ENCODE measurements at regions not wholly inside any gene's neighbourhood (a gene's known extent, or its start where the extent isn't known, plus 50 kb on each side); places are given as distances from the start of the nearest gene placed in this dataset.
A peak's percentile ranks its signal among the peaks of the same experiment; 100 is the strongest.

DNA sequence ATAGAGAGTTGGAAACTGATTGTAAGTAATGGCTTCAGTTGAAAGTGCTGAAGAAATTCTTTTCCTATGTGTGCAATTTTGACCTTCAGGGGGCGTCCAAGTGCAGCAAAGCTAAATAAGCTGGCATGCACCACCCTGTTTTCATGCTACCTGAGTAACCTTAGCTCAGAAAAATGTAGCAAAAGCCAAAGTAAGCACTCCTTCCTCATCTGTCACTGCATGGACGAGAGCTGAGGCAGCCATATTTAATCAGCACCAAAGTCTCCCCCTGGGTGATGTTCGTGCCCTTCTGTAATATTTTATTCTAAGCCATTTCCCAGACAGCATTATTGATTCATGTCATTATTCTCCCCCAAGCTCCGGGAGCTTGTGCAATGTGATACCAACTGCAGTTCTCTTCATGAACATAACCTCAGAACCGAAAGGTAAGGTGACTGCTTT lies 123.1 kb downstream of the RPS12 start:
- peak; percentile 36 for DNase-seq (ENCODE audit: low read depth)

DNA sequence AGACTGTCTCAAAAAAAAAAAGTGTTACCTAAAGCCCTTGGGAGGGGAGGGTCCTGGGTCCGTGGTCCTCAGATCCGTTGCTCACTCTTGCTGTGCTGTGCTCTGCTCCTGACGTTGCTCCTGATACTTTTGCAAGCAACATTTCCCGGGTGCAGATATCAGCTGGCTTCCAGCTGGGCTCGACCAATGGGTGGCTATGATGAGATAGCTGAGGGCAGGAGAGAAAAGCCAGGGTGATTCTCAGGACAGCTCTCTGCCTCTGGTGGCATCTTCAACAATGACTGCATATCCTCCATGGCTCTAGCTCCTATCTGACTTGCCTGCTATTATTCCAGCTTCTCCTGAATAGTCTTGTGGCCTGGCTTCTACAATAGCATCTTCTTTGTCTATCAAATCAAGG lies 134.5 kb downstream of the RPS12 start:
- no peak for DNase-seq (ENCODE audit: low read depth)

DNA sequence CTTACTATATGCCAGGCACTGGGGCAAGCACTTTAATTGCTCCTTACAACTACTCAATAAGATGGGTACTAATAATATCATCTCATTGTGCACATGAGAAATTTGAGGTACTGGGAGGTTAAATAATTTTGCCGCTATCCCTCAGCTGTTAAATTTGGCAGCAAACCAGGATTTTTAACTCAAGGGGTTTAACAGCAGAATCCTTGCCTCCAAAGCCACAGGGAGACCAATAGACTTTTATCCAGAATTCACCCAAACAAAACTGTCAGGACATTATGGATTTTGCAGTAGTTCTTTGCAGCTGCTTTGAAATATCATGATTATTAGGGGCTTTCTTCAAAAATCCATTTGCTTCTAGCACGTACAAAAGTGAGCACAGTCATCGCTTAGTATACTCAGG lies 136.2 kb downstream of the RPS12 start:
- no peak for DNase-seq (ENCODE audit: low read depth)

DNA sequence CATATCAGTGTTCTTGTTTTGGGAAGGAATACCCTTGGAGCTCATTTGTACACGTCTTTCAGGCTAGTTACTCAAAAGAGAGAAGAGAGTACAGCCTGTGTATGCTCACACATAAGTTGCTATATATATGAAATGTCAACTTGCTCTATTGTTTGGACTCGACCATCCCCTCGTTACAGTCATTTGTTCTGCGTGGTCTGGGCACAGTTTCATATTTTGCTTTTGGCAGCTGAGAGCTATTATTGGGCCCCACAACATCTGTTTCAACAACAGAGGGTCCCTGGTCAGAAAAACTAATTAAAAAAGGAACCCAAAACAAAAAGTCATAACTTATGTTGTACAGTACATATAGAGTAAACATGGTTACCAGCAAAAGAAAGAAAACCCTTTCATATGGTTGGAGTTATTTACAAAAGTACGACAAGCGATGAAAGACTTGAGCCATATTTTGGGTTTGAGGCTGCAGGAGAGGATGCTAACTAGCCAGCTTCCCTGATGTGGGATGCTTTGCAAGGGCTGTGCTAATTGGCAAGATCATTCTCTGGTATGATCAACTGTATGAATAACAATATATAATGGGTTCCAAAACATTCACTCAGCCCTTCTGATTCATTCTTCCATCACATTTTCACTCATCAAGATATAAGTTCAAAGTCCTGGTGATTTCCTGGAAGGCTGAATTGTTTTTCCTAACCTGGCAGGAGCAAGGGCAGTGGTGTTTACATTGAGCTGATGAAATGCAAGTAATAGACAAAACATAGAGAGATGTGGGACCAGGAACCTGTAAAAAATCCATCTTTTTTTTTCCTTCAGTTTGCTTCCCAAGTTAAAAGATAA lies 137.9 kb downstream of the RPS12 start:
- DNase-seq (ENCODE audit: low read depth), result no peak

DNA sequence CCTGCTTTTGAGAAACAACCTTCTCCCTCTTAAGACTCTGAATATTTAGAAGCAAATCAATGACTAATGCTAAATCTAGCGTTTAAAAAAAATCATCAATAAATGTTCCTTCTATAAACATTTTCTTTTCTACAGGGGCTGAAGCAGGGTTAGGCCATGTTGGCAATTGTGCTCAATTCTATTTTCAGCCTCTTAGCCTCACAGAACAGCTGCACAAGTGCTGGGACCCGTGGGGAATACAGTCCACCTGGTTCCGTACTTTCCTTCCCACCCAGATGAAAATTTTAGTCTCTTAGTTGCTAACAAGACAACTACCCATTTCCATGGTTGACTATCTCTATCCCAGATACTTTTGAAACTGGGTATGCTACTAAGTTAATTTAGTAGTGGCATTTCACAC lies 138.6 kb downstream of the RPS12 start:
- no peak for DNase-seq (ENCODE audit: low read depth)

DNA sequence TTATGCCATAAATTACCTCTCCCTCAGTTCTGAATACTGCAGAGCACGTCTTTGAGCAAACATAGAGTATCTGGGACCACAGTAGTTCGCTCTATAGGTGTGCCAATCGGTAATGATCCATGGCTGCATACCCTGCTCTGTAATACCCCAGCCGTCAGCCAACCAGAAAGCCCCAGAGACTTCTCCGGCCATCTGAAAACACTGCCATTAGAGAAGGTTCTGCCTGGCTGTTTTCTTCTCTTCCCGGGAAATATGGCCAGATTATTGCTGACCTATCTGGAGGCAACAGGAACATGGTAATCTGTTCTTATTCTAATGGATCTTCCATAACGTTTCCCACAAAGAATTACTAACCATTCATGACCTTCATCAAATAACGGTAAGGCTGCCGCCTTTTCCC lies 139.9 kb downstream of the RPS12 start:
- no peak for DNase-seq (ENCODE audit: low read depth)

DNA sequence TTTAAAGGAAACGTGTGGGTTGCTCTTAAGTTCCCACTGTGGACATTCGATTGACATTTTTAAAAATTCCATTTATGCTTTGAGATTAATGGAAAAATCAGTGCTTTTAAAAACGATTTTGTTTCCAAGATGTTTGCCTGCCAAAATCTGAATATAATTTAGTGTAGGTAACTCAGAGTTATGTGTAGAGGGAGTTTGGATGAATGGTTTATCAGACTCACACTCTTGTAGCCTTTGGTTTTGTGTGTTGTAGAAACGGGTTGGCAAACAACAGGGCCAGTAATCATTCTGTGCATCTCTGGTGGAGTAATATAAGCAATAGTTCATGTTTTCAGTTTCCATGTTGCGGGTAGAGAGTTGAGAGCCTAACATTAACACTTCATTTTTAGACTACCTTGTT lies 140.6 kb downstream of the RPS12 start:
- no peak for DNase-seq (ENCODE audit: low read depth)

DNA sequence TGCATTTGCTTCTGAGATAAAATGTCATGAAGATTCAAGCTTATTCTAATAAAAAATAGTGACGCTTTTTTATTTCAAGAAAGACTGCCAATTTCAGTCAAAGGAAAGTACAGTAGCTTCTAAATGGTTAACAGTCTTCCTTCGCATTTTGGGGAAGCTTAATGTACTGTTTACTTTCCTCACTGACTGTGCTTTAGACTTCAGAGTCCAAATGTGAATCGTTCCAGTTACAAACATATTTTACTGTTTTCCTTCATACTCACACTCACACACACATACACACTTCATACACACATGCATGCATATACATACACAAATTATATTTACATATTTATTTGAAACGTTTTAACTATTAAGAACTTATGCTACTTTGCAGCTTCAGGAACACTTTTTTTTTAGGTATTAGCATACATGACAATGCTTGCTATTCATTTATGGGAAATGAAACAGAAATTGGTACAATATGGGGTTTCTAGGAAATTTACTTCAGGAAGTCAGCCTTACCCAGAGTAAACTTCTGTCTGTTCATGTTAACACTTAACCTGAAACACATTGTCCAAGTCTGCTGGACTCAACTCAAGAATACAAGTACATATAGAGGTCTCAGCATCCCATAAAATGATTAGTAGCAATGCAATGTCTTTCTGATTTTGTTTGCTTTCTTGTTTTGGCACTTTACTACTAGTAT lies 145.4 kb downstream of the RPS12 start:
- no peak for DNase-seq (ENCODE audit: low read depth)

DNA sequence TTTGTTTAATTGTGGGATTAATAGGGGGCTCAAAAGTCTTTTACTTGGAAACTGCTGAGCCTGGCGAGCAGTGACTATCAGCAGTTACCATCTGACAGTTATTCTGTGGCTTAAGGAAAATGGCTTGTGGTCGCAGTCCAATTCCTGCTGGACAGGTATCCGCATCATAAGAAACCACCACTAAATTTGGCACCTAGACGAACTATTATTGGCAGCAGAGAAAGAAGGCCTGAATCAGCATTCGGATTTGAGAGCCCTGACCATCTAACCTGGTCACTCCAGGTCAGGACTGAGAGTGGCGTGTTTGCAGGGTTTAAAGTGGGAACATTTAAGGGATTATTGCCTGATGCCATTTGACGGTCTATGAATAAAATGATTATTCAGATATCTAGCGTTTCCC lies 146.4 kb downstream of the RPS12 start:
- DNase-seq (ENCODE audit: low read depth), result no peak

DNA sequence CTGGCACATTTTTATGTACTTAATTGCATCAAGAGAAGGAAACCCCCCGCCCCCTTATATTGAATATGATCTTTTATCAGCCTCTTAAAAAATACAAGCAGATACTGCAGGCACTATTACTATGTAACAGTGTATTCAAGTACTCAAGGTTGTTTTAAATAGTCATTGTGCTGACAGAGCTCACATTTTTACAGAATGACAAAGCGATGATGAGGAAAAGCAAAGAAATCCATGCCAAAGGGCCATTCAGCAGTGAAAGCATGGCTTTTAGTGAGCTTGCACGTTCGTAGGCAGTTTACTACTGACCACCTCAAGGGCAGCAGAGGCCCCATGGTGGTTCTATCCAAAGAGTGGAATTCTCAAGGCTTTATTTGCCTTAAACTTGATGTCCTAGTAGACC lies 146.8 kb downstream of the RPS12 start:
- peak; percentile 12 for DNase-seq (ENCODE audit: low read depth)

DNA sequence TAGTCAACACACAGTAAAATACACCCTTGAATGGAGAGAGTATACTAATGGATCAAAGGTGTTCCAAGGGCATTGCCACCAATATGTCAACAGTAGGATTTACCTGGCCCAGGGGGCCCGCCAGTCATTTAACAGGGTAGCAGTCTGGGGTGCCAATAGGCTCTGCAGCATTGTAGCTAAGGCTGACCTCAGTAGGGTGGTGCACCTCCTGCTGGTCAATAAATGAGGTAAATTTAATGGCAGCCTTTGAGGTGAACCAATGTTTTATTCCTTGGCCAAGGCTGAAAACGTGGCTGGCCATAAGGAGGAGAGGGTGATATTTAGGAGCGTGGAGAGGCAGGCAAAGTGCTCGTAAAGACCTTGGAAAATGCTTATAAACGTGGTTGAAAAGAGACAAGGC lies 147.2 kb downstream of the RPS12 start:
- peak; percentile 1 for DNase-seq (ENCODE audit: low read depth)

DNA sequence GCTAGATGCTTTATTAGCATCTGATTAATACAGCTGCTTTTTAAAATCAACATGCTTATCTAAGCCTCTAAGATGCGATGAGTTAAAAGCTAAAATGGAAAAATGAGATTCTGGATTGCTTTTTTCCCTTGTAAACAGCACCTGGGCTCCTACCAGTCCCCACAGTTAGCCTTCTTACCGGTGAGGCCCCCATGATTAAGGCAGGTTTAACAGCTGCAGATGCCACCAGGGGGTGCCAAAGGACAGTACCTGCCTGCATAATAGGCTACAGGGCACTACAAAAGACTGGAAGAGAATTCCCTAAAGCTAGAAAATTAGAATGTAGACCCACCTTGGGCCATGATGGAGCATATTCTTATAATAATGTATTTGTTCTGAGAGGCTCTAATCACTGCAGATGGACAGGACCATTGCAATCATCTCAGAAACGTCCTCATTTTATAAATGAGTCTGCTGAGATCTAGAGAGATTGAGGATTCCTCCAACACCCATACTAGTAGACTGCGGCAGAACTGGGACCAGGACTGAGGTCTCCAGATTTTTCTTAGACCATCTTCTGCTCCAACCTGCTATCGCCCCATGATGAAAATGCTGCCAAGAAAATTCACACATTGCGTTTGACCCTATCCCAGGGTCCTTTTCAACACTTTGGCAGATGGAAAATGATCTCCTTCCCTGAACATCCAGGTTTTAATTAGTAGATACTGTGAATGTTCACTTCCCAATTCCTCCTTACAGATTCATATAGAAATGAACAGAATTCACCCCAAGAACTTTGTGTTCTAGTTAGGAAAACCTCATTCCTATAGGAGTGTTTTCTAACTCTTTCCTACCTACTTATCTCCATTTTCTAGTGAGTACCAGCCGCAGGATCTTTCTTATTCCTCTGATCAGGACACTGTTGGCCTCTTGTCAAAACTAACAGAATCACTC lies 148.8 kb downstream of the RPS12 start:
- peak; percentile 53 for DNase-seq (ENCODE audit: low read depth)

DNA sequence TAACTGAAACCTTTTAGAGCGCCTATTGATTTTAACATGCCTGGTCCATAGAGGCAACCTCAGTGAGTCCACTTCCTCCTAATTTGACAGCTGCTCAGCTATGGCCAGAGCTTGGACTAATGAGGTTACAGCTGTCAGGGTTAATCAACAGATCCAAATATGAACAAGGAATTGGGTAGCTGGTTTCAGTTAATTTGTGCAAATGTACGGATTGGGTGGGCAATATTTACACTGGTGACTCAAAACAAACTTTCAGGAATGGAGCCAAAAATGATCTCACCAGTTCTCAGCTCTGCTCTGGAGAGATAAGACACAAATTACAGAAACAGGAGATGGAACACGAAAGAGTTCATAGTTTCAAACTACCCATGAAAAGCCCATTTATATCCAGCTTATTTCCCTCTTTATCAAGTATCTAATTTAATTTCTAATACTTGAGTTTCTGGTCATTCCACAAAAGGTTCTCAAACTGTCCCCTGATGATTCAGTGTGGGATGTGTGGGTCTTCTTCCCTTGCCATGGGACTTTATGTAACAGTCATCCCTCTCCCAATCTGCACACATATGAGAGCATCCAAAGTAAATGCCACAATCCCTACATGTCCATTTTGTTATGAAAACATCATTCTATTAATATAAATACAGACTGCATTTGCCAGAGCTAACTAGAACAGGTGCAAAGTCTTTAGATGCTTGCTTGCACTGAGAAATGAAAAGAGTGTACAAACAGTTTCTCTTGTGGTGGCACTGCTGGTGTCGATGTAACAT lies 149.9 kb downstream of the RPS12 start:
- peak; percentile 42 for DNase-seq (ENCODE audit: low read depth)

DNA sequence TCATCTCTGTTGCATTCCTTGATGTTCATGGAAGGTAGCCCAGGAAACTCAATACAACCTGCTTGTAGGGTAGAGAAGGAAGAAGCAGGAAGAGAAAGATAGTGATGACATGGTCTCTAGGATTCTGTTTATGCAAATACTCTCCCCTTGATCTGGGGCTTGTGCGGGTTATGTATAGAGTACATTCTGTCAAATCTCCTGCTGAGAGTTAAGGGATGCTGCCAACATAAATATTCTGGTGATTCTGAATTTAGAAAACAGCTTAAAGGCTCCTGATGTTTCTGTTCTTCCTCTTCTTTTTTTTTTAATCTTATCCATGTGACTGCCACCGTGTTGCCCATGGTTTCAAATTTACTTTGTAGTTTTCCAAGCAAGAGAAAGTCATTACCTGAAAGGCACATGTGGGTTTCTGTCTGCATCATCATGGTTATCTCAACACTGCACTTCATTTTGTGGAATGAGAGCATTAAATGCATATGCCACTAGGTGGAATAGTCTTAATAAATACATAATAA lies 150.6 kb downstream of the RPS12 start:
- DNase-seq (ENCODE audit: low read depth), result no peak

DNA sequence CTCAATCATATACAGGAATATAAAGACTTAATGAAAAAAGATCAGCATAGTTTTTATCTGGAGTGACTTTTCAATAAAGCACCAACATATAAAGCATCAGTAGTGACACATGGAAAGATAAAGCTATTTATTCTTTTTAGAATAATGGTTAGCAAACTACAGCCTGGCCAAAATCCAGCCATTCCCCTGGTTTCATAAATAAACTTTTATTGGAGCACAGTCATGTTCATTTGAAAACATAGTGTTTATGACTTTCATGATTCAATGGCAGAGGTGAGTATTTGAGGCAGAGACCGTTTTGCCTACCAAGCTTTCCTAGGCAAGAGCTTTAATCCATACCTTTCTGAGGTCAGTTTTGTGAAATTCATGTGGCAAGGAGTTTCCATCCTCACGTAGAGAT lies 153.5 kb downstream of the RPS12 start:
- DNase-seq (ENCODE audit: low read depth), result no peak

DNA sequence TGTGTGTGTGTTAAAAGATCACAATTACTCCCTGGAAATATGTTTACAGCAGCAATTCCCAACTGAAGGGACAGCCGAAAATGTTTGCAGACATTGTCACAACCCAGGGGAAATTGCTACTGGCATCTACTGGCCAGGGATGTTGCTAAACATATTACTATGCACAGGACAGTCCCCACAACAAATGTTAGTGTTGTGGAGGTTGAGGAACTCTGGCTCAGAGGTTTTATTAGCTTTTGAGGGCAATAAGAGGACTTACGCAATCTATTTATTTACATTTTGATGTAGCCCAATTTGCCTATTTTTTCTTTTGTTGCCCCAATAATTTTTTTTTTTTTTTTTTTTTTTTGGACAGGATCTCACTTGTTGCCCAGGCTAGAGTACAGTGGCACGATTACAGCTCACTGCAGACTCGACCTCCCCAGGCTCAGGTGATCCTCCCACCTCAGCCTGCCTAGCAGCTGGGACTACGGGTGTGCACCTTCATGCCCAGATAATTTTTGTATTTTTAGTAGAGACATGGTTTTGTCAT lies 154.1 kb downstream of the RPS12 start:
- no peak for DNase-seq (ENCODE audit: low read depth)

DNA sequence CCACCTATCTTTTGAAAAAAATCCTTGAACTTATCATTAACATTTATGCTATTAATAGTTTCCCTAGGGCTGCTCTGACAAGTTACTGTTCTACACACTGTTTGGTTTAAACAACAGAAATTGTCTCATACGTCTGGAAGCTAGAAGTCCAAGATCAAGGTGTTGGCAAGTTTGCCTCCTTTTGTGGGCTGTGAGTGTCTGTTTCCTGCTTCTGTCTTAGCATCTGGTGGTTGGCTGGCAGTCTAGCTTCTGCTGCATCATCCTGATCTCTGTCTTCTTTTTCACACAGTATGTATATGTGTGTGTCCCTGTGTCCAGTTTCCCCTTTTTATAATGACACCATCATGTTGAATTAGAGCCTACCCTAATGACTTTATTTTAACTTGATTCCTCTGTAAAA lies 154.8 kb downstream of the RPS12 start:
- no peak for DNase-seq (ENCODE audit: low read depth)

DNA sequence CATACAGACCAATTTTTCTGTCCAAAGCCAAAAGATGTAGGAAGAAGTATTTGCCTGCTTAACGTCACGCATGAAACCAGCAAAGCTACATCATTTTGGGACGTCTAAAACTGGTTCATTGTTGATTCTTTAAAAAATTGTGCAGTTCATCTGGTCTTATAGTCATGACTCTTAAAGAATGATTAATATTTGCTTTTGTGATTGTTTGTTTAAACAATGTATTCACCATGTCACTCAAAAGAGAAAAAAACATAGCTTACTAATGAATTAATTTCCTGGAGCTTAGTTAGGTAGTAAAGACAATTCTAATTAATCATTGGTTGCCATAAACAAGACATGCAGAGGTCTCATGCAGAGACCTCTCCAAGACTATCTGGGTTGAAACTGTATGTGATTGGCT lies 157.3 kb downstream of the RPS12 start:
- no peak for DNase-seq (ENCODE audit: low read depth)

DNA sequence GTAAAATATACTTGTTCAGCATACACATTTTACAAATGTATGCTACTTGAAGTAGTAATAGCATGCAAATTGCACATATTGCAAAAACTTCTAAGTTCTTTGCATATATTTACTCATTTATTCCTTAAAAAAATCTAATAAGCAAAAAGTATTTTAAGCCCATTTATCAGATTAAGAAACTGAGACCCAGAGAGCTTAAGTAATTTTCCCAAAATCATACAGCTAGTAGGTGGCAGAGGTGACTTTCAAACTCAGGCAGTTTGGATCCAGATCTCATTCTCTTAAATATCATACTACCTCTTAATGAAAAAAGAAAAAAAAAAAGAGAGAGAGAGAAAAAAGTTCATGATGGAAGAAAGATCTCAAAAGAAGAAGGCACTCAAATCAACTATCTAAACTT lies 157.9 kb downstream of the RPS12 start:
- DNase-seq (ENCODE audit: low read depth), result no peak

DNA sequence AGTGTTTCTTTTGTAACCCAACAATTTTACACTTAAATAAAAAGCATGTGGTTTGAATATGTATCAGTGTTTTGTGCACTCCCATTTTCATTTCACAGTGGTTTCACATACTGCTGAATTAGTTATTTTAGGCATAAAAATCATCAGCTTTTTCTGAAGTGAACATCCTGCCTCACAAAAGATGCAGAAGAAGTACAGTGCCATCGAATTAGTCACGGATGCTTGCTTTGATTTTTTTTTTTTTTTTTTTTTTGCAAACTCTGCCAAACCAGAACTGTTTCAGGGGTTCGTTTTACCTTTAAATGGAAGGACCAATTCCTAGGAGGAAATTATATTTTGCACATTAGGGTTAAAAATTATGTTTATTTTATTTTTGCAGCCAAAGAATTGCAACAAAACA lies 158.6 kb downstream of the RPS12 start:
- DNase-seq (ENCODE audit: low read depth), result no peak

DNA sequence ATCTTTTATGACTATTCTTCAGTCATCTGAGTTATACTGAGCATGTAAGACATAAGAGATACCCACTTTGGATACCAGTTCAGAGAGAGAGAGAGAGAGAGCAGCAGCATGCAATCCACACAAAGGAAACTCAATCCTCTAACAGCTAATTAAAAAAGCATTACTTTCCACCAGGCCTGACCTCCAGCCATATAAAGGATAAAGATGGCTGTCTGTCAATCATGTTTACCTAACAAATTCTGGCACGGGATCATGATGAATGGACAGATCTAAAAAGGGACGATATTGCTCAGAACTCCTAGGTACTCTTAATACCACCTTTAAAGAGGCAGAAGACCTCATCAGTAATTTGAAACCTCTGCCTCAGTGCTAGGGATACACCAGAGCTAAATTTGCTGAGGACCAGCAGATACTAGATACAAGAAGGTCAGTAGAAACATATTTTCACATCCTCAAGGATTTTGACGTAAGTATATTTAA lies 159.2 kb downstream of the RPS12 start:
- no peak for DNase-seq (ENCODE audit: low read depth)
